ENCODE measurements at regions not wholly inside any gene's neighbourhood (a gene's known extent, or its start where the extent isn't known, plus 50 kb on each side); places are given as distances from the start of the nearest gene placed in this dataset.
"Not testable (repeated sequence)": the region's sequence is repeated elsewhere in the genome, so short reads cannot be mapped to it uniquely, and the experiment has no call there.

- intact Hi-C loops (cut with DNase I; ENCODE audit: low total_unique reads) = no loop called here
- DNase-seq (ENCODE audit: low spot score in 2 of 2) = no peak
- WGBS, 2 donors = 60 to 63% methylated on average over 3 of the region's 3 CpGs
- H3K4me3 ChIP-seq (ENCODE audit: low read depth, poor library complexity, severe bottlenecking) = no peak overlapping the region
- TF ChIP-seq CTCF (IDR thresholded peaks at IDR 0.05) = no peak
- TF ChIP-seq POLR2A (IDR thresholded peaks at IDR 0.05) = no peak
Observed at GRCh38 chr3:175956964-175957363, 1097.8 kb downstream of the NAALADL2 start.

- DNase-seq (ENCODE audit: low spot score in 2 of 2) = no peak
- intact Hi-C loops (cut with DNase I; ENCODE audit: low total_unique reads) = no loop called here
- 31 to 32% methylated on average over 4 of the region's 4 CpGs for WGBS, 2 donors
Observed at GRCh38 chr3:175951047-175951694, 1092.0 kb downstream of the NAALADL2 start.

GRCh38 chr3:175948041-175948440 lies 1088.9 kb downstream of the NAALADL2 start:
- H3K4me3 ChIP-seq (ENCODE audit: low read depth, poor library complexity, severe bottlenecking) = no peak overlapping the region
- TF ChIP-seq CTCF (IDR thresholded peaks at IDR 0.05) = no peak
- no peak for TF ChIP-seq POLR2A (IDR thresholded peaks at IDR 0.05)
- 77 to 86% methylated on average over 3 of the region's 3 CpGs for WGBS, 2 donors
- no peak for DNase-seq (ENCODE audit: low spot score in 2 of 2)
- intact Hi-C loops (cut with DNase I; ENCODE audit: low total_unique reads) = no loop called here

More at GRCh38 chr3:175951047-175951694, 1092.0 kb downstream of the NAALADL2 start:
- TF ChIP-seq CTCF (IDR thresholded peaks at IDR 0.05) (no peak), POLR2A (IDR thresholded peaks at IDR 0.05) (no peak)
- H3K4me3 ChIP-seq (ENCODE audit: low read depth, poor library complexity, severe bottlenecking) = no peak overlapping the region

GRCh38 chr3:175941352-175941751 lies 1082.2 kb downstream of the NAALADL2 start:
- no peak overlapping the region for H3K4me3 ChIP-seq (ENCODE audit: low read depth, poor library complexity, severe bottlenecking)
- TF ChIP-seq POLR2A (IDR thresholded peaks at IDR 0.05) (no peak), CTCF (IDR thresholded peaks at IDR 0.05) (no peak)
- intact Hi-C loops (cut with DNase I; ENCODE audit: low total_unique reads) = no loop called here
- DNase-seq (ENCODE audit: low spot score in 2 of 2) = no peak

GRCh38 chr3:175940881-175941280 lies 1081.7 kb downstream of the NAALADL2 start:
- intact Hi-C loops (cut with DNase I; ENCODE audit: low total_unique reads) = no loop called here
- WGBS, 2 donors = 80 to 83% methylated on average over 5 to 6 of the region's 6 CpGs
- H3K4me3 ChIP-seq (ENCODE audit: low read depth, poor library complexity, severe bottlenecking) = no peak overlapping the region
- TF ChIP-seq CTCF (IDR thresholded peaks at IDR 0.05) (no peak), POLR2A (IDR thresholded peaks at IDR 0.05) (no peak)
- DNase-seq (ENCODE audit: low spot score in 2 of 2) = no peak

GRCh38 chr3:175940243-175940642 lies 1081.1 kb downstream of the NAALADL2 start:
- WGBS, 2 donors = 84 to 95% methylated on average over 5 of the region's 5 CpGs
- TF ChIP-seq POLR2A (IDR thresholded peaks at IDR 0.05) (no peak), CTCF (IDR thresholded peaks at IDR 0.05) (no peak)
- intact Hi-C loops (cut with DNase I; ENCODE audit: low total_unique reads) = no loop called here
- no peak for DNase-seq (ENCODE audit: low spot score in 2 of 2)
- H3K4me3 ChIP-seq (ENCODE audit: low read depth, poor library complexity, severe bottlenecking) = no peak overlapping the region

- 88 to 95% methylated on average over 20 to 22 of the region's 22 CpGs for WGBS, 2 donors
- intact Hi-C loops (cut with DNase I; ENCODE audit: low total_unique reads); DNase-seq (ENCODE audit: low spot score in 2 of 2); H3K4me3 ChIP-seq (ENCODE audit: low read depth, poor library complexity, severe bottlenecking): not testable (repeated sequence)
Observed at GRCh38 chr3:175937367-175937766, 1078.2 kb downstream of the NAALADL2 start.

Data from lower leg skin (tissue), 4 donors.